Left ventricle myocardium inferior (tissue), 1 donor: ENCODE measurements at regions not wholly inside any gene's neighbourhood (a gene's known extent, or its start where the extent isn't known, plus 50 kb on each side); places are given as distances from the start of the nearest gene placed in this dataset.

Experiments
- DNase-seq: peaks from one replicate; pipeline ENCODE4 v3.0.0-alpha.2; 2020
- H3K27ac ChIP-seq: fragments of 200-600 bp; replicated peaks from 2 replicates; pipeline ENCODE4 v1.8.0; 2021
- H3K27me3 ChIP-seq: fragments of 200-600 bp; 2 replicates; pipeline ENCODE4 v1.8.0; 2021; ENCODE audit warnings: low read depth
- H3K36me3 ChIP-seq: fragments of 200-600 bp; 2 replicates; pipeline ENCODE4 v1.8.0; 2021
- H3K4me1 ChIP-seq: fragments of 200-600 bp; 2 replicates; pipeline ENCODE4 v1.8.0; 2021
- H3K4me3 ChIP-seq: fragments of 200-600 bp; 2 replicates; pipeline ENCODE4 v1.8.0; 2021; ENCODE audit warnings: mild to moderate bottlenecking, moderate library complexity
- H3K9me3 ChIP-seq: fragments of 200-600 bp; replicated peaks from 2 replicates; pipeline ENCODE4 v1.8.0; 2021
- CTCF ChIP-seq: fragments of 200-600 bp; IDR thresholded peaks from 2 replicates; pipeline ENCODE4 v1.8.0; 2021; ENCODE audit warnings: antibody characterized with exemption, mild to moderate bottlenecking, borderline replicate concordance
- intact Hi-C: fragments of 100-400 bp; cut with micrococcal nuclease; formaldehyde crosslinking; loops from one replicate; pipeline ENCODE4 v1.11.0; 2022
- donor health status: DM: no; HTN: yes; CAD: no; lungs with severe emphysema.

GRCh38 chr2:57536535-57537231 is 509.9 kb upstream of the VRK2 start:
- H3K4me1 ChIP-seq = no peaks in the 10 kb centered on the region
- no peak for TF ChIP-seq CTCF
- no peaks in the 10 kb centered on the region for H3K9me3 ChIP-seq
- no peaks in the 10 kb centered on the region for H3K36me3 ChIP-seq
- DNase-seq = no peak
- H3K27ac ChIP-seq = no peak overlapping the region
- no peak overlapping the region for H3K4me3 ChIP-seq
- intact Hi-C loops = no loop called here
- H3K27me3 ChIP-seq = no peaks in the 10 kb centered on the region

- H3K27ac ChIP-seq = no peak overlapping the region
- no peak for TF ChIP-seq CTCF
- DNase-seq = no peak
- H3K9me3 ChIP-seq = no peaks in the 10 kb centered on the region
- intact Hi-C loops = no loop called here
- H3K36me3 ChIP-seq = no peaks in the 10 kb centered on the region
- H3K4me1 ChIP-seq = no peaks in the 10 kb centered on the region
- H3K4me3 ChIP-seq = no peak overlapping the region
- H3K27me3 ChIP-seq = no peaks in the 10 kb centered on the region
Observed at GRCh38 chr2:57539761-57540160, 506.8 kb upstream of the VRK2 start.

GRCh38 chr2:57542081-57542480 is 504.5 kb upstream of the VRK2 start:
- intact Hi-C loops = no loop called here
- no peaks in the 10 kb centered on the region for H3K4me1 ChIP-seq
- H3K27me3 ChIP-seq = no peaks in the 10 kb centered on the region
- no peaks in the 10 kb centered on the region for H3K9me3 ChIP-seq
- H3K36me3 ChIP-seq = no peaks in the 10 kb centered on the region
- TF ChIP-seq CTCF = no peak
- H3K4me3 ChIP-seq = no peak overlapping the region
- no peak overlapping the region for H3K27ac ChIP-seq
- DNase-seq = no peak

- Histone ChIP-seq H3K4me1 (no peaks in the 10 kb centered on the region), H3K27ac (no peak overlapping the region), H3K36me3 (no peaks in the 10 kb centered on the region), H3K9me3 (no peaks in the 10 kb centered on the region), H3K27me3 (no peaks in the 10 kb centered on the region), H3K4me3 (no peak overlapping the region)
- TF ChIP-seq CTCF = no peak
- DNase-seq = no peak
- intact Hi-C loops = no loop called here
Observed at GRCh38 chr2:57543211-57543610, 503.4 kb upstream of the VRK2 start.

GRCh38 chr2:57544624-57545023 is 502.0 kb upstream of the VRK2 start:
- H3K27ac ChIP-seq = no peak overlapping the region

More at GRCh38 chr2:57544624-57545023, 502.0 kb upstream of the VRK2 start:
- H3K36me3 ChIP-seq = no peaks in the 10 kb centered on the region
- no peaks in the 10 kb centered on the region for H3K27me3 ChIP-seq
- H3K9me3 ChIP-seq = no peaks in the 10 kb centered on the region
- no peak for TF ChIP-seq CTCF
- intact Hi-C loops = no loop called here
- H3K4me1 ChIP-seq = no peaks in the 10 kb centered on the region
- DNase-seq = no peak
- H3K4me3 ChIP-seq = no peak overlapping the region
